ENCODE measurements at regions not wholly inside any gene's neighbourhood (a gene's known extent, or its start where the extent isn't known, plus 50 kb on each side); places are given as distances from the start of the nearest gene placed in this dataset.

- DNase-seq = no peak
Measured at GRCh38 chr7:79862447-79863210, 272.0 kb upstream of the GNAI1 start.

GRCh38 chr7:79855172-79855571 lies 279.5 kb upstream of the GNAI1 start:
- DNase-seq = no peak

GRCh38 chr7:79854621-79855020 lies 280.0 kb upstream of the GNAI1 start:
- DNase-seq = no peak

GRCh38 chr7:79837915-79838314 lies 296.7 kb upstream of the GNAI1 start:
- DNase-seq = no peak

GRCh38 chr7:79833616-79834015 lies 301.0 kb upstream of the GNAI1 start:
- DNase-seq = no peak

- DNase-seq = no peak
Measured at GRCh38 chr7:79828866-79829265, 305.8 kb upstream of the GNAI1 start.

- DNase-seq = no peak
Measured at GRCh38 chr7:79823246-79823951, 311.2 kb upstream of the GNAI1 start.

- DNase-seq = no peak
Measured at GRCh38 chr7:79822620-79823240, 311.9 kb upstream of the GNAI1 start.

GRCh38 chr7:79820387-79820786 lies 314.2 kb upstream of the GNAI1 start:
- DNase-seq = peak; percentile 1

- no peak for DNase-seq
Measured at GRCh38 chr7:79810916-79811315, 323.7 kb upstream of the GNAI1 start.

- no peak for DNase-seq
Measured at GRCh38 chr7:79806161-79806734, 328.4 kb upstream of the GNAI1 start.

GRCh38 chr7:79790656-79791262 lies 337.3 kb upstream of the MAGI2 start:
- DNase-seq = no peak

GRCh38 chr7:79789584-79790345 lies 336.3 kb upstream of the MAGI2 start:
- no peak for DNase-seq

- no peak for DNase-seq
Measured at GRCh38 chr7:79787623-79788022, 334.2 kb upstream of the MAGI2 start.

GRCh38 chr7:79787096-79787495 lies 333.6 kb upstream of the MAGI2 start:
- no peak for DNase-seq

- no peak for DNase-seq
Measured at GRCh38 chr7:79786187-79786586, 332.7 kb upstream of the MAGI2 start.

GRCh38 chr7:79785556-79785955 lies 332.1 kb upstream of the MAGI2 start:
- DNase-seq = no peak

GRCh38 chr7:79782906-79783305 lies 329.4 kb upstream of the MAGI2 start:
- no peak for DNase-seq

GRCh38 chr7:79782256-79782655 lies 328.8 kb upstream of the MAGI2 start:
- DNase-seq = no peak

GRCh38 chr7:79781716-79782115 lies 328.2 kb upstream of the MAGI2 start:
- no peak for DNase-seq

- DNase-seq = no peak
Measured at GRCh38 chr7:79778786-79779770, 325.6 kb upstream of the MAGI2 start.
